HG02588 (cell line): ENCODE measurements at regions not wholly inside any gene's neighbourhood (a gene's known extent, or its start where the extent isn't known, plus 50 kb on each side); places are given as distances from the start of the nearest gene placed in this dataset.

Source experiments
- ATAC-seq: cut with Tn5 transposase; IDR thresholded peaks from one replicate; pipeline ENCODE4 v1.9.1; 2021; ENCODE audit warnings: mild to moderate bottlenecking, moderate library complexity; ENCODE audit not compliant: unreplicated experiment

DNA sequence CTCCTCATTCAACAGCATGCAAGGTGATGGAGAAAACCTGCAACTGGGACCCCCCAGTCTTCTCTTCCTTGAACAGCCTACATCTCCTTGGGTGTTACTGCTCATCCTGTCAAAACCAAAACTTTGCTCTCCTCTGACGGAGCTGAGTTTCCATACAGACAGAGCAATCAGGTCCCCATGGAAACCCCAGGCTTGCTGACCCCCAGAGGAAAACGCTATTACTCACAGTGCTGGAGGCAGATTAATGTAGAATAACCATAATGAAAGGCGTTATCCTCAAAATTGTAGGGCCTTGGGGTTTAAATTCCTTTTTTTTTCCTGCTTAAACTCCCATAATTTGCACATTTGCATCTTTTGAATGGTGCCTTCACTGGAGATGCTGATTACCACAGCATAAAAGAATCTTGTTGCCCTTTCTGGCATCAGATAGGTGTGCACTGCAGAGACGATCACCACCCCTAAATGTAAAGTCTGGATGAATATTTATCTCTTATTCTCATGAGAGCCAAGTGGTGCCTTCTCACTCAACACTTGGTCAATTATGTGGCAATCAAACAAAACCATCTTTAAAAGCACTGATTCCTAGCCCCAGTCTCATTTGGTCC, 126.3 kb downstream of the MSX2 start:
- no peak for ATAC-seq

GRCh38 chr5:174849426-174849825, 125.0 kb downstream of the MSX2 start:
- no peak for ATAC-seq

DNA sequence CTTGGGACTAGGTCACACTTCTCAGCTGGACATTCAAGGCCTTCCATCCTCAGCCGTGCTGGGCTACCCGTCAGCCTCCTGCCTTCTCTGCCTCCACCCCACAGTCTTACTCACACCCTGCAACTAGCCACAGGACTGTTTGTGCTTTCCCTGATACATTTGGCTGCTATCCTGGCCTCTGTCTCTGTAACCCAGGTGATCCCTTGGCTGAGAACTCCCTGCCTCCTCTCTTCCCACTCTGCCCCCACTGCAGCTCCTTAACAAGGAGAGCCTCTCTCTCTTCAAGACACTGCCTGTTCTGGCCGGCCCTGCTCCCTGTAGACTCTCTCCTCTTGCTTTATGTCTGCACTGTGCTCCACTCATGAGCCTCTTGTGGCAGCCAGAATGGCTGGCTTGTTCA, 120.6 kb downstream of the MSX2 start:
- no peak for ATAC-seq

GRCh38 chr5:174843263-174844250, 119.2 kb downstream of the MSX2 start:
- no peak for ATAC-seq

DNA sequence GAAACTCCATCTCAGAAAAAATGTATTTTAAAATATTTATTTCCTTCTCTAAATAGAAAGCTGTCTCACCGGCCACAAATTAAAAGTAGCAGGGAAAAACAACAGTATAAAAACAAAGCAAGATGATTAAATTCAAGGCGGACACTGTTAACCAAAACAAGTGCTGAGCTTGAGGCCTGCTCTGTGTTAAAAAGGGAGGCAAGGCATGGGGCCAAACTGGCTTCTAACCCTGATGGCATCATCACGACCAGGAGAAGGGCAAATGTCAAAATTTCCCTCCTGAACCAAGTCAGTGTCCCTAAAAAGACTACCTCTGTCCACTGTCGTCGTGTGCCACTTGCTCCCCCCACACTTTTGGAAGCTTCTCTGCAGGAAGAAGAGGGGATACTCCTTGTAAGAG, 116.1 kb downstream of the MSX2 start:
- ATAC-seq, result no peak

GRCh38 chr5:174839196-174839595, 114.8 kb downstream of the MSX2 start:
- no peak for ATAC-seq

GRCh38 chr5:174837919-174838902, 113.8 kb downstream of the MSX2 start:
- no peak for ATAC-seq

DNA sequence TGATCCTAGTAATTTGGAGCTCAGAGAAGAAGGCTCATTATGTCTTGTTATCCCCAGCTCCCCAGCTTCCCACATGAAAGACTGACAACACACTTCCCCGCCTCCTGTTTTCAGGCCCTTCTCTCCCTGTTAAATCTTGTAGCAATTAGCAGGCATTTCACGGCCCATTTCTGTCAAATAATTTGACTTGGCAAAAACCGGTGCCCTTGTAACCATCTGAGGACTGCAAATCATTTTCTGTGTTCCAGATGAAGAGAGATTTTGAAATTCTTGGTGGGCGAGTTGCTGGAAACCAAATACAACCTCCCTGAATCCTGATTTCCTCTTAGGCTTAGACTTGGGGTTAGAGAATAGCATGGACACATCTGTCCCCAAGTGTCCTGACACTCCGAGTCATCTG, 109.7 kb downstream of the MSX2 start:
- ATAC-seq, result no peak

DNA sequence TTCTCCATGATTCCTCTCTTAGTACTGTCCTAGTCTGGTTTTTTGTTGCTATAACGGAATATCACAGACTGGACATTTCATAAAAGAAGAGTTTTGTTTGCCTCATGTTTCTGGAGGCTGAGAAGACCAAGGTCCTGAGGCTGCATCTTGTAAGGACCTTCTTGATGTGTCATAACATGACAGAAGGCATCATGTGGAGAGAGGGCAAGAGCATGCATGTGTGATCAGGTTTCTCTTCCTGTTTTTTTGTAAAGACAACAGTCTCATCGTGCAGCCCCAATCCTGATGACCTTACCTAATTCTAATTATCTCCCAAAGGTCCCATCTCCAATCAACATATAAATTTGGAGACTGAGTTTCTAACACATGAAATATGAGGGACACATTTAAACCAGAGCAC, 108.4 kb downstream of the MSX2 start:
- no peak for ATAC-seq

DNA sequence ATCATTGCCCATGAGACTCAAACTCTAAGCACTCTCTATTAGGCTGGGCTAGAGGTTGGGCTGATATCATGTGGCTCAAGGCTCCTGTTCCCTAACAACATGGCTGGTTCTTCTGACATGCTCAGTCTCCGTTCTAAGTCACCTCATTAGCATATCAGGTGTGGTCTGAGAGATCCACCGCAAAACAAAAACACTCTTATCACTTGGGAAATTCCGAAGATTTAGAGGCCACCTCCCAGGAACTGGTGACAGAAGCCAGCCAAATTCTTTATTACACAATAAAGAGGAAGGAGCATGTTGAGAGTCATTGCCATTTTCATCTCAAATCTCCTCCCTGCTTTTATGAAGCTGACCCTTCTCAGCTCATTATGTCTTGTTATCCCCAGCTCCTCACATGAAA, 107.6 kb downstream of the MSX2 start:
- no peak for ATAC-seq

DNA sequence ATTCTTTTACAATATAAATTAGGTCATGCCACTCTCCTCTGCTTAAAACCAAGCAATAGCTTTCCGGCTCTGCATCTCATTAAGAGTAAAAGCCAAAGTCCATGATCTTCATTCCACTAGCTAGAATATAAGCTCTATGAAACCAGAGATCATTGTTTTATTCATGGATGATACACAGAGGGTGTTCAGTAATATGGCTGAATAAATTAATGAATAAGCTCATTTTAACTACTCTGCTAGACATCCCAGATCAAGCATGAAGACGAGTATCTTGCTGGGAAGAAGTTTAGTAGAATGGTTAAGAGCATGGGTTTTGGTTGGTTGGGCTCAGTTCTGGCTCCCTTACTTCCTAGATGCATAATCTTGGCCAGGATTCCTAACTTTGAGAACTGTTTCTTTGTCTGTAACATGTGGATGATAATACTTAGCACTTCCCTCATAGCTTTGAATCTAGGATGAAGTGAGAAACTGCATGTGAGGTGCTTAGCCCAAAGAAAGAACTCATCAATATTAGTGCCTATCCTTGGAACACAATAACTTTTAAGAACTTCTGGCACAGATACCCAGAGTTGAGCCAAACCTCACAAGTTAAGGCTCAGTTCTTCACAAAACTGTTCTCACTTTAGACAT, 106.8 kb downstream of the MSX2 start:
- no peak for ATAC-seq

DNA sequence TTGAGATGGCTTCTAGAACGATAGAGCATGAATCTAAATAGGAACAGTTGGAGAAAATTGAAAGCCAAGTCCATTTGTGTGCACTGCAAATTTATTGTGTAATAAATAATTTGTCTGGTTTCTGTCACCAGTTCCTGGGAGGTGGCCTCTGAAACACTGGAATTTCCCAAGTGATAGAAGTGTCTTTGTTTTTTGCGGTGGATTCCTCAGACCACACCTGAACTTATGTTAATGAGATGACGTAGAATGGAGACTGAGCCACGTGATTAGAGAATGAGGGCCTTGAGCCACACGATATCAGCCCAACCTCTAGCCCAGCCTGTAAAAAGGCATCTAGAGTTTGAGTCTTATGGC, 105.1 kb downstream of the MSX2 start:
- ATAC-seq, result no peak

- ATAC-seq, result no peak
Measured at GRCh38 chr5:174828804-174829510, 104.6 kb downstream of the MSX2 start.

DNA sequence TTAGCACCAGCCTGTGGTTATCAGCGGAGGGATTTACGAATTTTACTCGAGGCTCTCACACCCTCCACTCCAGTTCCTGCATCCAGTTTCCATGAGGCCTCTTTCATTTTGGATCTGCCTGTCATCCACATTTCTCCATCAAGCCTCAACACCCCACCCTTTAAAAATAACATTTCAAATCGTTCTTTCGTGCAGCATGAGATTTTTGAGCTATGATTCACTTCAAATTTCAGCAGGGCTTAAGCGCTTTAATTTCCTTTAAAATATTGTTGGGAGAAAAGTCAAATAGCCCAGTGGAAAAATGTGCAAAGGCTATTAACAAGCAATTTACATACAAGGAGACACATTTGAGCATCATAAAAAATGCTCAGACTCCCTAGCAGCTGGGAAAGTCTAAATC, 103.2 kb downstream of the MSX2 start:
- no peak for ATAC-seq

DNA sequence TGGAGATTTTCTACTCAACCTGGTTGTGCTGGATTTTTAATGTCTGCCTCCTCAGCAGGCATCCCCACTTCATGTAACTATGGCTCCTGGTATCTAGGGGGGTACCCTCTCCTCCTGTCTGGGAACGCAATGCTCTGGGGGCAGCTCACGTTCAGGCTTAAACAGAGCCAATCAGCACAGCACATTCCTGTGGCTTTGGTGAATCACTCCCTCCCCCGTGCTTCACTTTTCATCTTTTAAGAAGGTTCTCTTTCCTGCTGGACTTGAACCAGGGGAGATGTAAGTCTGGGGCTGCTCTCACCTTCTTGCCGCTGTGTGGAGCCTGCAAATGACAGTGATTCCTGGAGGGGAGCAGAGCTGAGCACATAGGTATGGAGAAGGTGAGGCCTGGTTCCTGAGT, 101.2 kb downstream of the MSX2 start:
- no peak for ATAC-seq

- ATAC-seq, result no peak
Measured at GRCh38 chr5:174818430-174818829, 94.0 kb downstream of the MSX2 start.

GRCh38 chr5:174817610-174818009, 93.2 kb downstream of the MSX2 start:
- no peak for ATAC-seq

GRCh38 chr5:174816858-174817257, 92.5 kb downstream of the MSX2 start:
- ATAC-seq, result no peak

GRCh38 chr5:174811438-174811837, 87.1 kb downstream of the MSX2 start:
- no peak for ATAC-seq

DNA sequence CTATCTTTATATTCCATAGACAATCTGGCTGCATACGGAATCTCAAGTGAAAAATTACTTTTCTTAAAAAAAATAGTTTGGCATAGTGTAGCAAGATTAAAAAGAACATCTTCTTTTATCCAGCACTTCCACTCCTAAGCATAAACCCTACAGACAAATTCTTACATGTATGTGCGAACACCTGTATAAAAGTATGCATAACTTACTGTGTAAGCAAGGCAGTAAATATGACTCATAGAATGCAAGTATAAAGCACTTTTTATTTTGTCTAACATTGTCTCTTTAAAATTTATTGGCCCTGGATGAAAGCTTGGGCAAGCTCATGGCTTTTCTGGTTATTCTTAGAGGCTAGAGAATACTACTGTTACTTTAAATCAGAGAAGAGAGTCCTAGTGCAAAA, 86.4 kb downstream of the MSX2 start:
- no peak for ATAC-seq
